Astrocyte of the spinal cord (primary cell): ENCODE measurements at regions not wholly inside any gene's neighbourhood (a gene's known extent, or its start where the extent isn't known, plus 50 kb on each side); places are given as distances from the start of the nearest gene placed in this dataset.
"Not testable (repeated sequence)": the region's sequence is repeated elsewhere in the genome, so short reads cannot be mapped to it uniquely, and the experiment has no call there.

ENCODE experiments used
- DNase-seq: peaks from one replicate; pipeline ENCODE4 v3.0.0; 2011; ENCODE audit warnings: low read depth, low spot score
- H3K4me3 ChIP-seq: 2 replicates; pipeline ENCODE4 v1.5.1; 2011; ENCODE audit warnings: low read depth, mild to moderate bottlenecking, low read length, moderate library complexity
- in situ Hi-C: cut with HindIII; loops from 2 replicates; pipeline ENCODE4 v1.10.0; 2017; ENCODE audit warnings: low sequenced_read_pairs
- TF ChIP-seq, protein P1 (sequence below): IDR thresholded peaks from 2 replicates; pipeline ENCODE4 v1.5.1; 2012; ENCODE audit warnings: low read depth, mild to moderate bottlenecking, low read length, inconsistent platforms

DNA sequence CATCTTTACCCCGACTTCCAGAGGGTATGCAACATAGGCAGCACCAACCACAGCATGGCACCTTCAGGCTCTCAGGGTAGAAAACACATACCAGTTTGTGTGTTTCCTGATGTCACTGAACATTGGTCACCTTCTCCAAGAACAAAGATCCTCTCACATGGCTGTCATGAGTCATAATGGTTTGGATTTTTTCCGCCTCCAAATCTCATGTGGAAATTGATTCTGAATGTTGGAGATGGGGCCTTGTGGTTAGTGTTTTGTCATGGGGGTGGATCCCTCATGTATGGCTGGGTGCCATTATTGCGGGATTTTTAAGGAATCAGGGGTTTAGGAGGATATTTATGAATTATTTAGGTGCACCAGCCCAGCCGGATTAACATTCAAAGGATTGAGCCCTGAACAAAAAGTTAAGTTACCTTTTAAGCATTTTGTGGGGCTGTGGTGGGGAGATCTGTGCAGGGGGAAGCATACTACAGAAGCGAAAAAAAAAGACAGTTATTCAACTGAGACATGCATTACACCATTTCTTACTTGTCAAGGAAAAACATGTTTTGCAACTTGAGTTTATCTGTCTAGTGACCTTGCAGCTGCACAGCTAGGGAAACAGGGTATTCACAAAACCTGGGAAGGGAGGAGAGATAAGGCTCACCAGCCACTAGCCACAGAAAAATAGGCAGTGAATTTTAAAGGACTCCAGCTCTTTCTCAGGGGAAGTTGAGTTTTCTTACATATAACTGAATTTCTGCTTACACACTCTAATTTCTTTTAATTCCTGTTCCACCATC is 774.1 kb upstream of the AUTS2 start:
- in situ Hi-C loops: no loop called here
- H3K4me3 ChIP-seq: no peak overlapping the region
- TF ChIP-seq, protein P1, sequence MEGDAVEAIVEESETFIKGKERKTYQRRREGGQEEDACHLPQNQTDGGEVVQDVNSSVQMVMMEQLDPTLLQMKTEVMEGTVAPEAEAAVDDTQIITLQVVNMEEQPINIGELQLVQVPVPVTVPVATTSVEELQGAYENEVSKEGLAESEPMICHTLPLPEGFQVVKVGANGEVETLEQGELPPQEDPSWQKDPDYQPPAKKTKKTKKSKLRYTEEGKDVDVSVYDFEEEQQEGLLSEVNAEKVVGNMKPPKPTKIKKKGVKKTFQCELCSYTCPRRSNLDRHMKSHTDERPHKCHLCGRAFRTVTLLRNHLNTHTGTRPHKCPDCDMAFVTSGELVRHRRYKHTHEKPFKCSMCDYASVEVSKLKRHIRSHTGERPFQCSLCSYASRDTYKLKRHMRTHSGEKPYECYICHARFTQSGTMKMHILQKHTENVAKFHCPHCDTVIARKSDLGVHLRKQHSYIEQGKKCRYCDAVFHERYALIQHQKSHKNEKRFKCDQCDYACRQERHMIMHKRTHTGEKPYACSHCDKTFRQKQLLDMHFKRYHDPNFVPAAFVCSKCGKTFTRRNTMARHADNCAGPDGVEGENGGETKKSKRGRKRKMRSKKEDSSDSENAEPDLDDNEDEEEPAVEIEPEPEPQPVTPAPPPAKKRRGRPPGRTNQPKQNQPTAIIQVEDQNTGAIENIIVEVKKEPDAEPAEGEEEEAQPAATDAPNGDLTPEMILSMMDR: no peak
- no peak for DNase-seq

DNA sequence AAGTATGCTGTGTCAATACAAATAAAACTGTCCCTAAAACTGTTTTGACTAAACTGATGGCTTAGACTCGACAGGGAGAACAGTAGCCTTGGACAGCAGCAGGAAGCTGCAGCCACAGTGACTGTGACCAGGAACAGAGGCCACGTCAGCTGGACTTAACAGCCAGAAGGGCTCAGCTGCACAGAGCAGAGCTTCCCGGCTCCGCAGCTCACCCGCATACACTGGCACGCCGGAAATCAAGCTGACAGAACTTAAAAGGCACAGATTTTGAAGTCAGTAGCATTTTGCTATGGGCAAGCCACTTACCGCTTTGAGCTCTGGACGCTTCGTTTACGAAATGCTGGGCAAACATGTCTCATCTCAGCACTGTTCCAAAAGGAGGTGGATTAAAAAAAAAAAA is 769.7 kb upstream of the AUTS2 start:
- TF ChIP-seq, protein P1: no peak
- in situ Hi-C loops: no loop called here
- H3K4me3 ChIP-seq: no peak overlapping the region
- no peak for DNase-seq

DNA sequence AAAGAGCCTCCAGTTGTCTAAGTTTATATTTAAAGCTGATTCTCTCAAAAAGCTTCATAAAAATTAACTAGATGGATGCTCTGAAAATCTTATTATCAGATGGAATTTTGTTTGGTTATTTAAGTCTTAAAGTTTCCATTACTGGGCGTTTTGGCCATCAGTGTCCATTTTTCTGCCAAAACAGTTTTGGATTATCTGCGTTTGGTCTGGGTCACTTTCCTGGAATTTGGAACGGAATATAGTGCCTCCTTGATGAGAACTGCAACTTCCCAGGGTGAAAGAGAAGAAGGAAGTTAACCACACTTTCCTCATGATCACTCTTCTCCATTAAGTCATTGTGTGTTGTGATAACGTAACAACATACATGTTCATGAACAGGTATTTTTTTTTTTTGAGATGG is 764.9 kb upstream of the AUTS2 start:
- DNase-seq: no peak
- in situ Hi-C loops: no loop called here
- TF ChIP-seq, protein P1: no peak
- no peak overlapping the region for H3K4me3 ChIP-seq

DNA sequence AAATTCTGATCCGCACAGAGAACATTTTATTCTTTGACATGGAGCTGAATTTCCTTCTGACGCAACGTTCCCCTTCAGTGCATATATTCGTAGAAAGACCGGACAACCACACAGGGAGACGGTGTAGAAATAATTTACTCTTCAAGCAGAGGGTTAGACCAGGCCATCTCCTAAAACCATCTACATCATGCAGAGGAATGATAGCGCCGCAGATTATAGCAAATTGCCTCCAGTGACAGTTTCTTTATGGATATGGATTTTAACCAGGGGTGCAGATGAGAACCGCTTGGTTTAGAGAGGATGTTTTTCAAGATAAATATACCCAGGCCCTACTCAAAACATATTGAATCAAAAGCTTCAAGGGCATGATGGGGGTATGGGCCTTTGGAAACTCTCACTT is 759.3 kb upstream of the AUTS2 start:
- no peak for DNase-seq
- TF ChIP-seq, protein P1: no peak
- H3K4me3 ChIP-seq: no peak overlapping the region
- in situ Hi-C loops: no loop called here

DNA sequence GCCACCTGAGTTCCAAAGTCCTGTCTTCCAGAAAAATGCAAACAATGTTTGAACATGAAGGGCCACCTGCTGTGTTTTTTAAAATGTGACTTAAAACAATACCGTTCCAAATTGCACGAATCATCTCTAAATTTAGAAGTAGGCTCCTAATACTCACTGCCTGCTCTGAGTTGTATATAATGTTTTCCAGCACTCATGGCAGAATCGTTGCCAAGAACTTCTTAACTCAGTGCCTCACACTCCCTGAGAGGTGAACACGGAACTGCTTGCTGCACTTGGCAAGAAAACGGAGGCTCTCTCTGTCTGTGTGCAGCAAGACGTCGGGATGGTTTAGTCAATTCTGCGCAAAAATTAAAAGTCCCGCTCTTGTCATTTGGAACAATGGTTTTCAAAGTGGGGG is 757.3 kb upstream of the AUTS2 start:
- in situ Hi-C loops: no loop called here
- no peak overlapping the region for H3K4me3 ChIP-seq
- peak; percentile 6 for DNase-seq
- TF ChIP-seq, protein P1: no peak

DNA sequence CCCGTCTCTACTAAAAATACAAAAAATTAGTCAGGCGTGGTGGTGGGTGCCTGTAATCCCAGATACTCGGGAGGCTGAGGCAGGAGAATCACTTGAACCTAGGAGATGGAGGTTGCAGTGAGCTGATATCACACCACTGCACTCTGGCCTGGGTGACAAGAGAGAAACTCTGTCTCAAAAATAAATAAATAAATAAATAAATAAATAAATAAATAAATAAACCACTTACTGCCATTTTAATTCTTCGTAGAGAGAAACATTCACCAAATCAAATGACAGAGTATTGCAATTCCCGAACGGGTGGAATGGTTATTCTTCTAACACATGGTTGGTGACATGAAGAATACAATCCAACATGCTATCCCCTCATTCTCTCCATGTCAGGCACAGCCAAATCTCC is 754.3 kb upstream of the AUTS2 start:
- DNase-seq, H3K4me3 ChIP-seq, in situ Hi-C loops: not testable (repeated sequence)

DNA sequence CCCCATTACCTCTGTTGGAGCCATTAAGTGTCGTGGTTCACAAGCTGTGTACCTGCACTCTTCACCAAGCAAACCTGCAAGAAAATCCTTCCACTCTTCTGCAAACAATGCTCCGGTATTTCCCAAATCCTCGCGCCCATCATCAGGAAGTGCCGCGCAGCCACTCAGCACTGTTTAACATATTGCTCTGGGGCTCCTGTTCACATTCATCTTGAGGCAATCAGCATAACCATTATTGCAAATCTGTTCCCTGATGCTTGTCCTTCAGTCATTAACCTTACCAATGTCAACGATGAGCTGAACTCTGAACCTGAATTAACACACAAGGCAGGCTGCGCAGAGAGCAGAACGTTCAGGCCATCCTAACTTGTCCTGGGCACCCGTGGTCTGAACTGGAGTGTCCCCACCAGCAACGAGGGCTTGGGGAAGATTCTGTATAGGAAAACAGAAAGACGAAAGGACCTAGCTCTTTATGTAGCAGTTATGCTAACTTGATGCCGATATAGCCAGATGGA is 751.4 kb upstream of the AUTS2 start:
- no peak overlapping the region for H3K4me3 ChIP-seq
- TF ChIP-seq, protein P1: no peak
- in situ Hi-C loops: no loop called here
- no peak for DNase-seq
